NT2/D1 (cell line): ENCODE measurements at regions not wholly inside any gene's neighbourhood (a gene's known extent, or its start where the extent isn't known, plus 50 kb on each side); places are given as distances from the start of the nearest gene placed in this dataset.

ENCODE experiments used
- SUZ12 ChIP-seq: IDR thresholded peaks from 2 replicates; pipeline ENCODE4 v1.6.1; 2011; ENCODE audit not compliant: insufficient read length, insufficient read depth; ENCODE audit errors: extremely low read depth
- YY1 ChIP-seq: IDR thresholded peaks from 2 replicates; pipeline ENCODE4 v1.6.1; 2011; ENCODE audit not compliant: insufficient read length, insufficient read depth
- ZNF274 ChIP-seq: IDR thresholded peaks from 2 replicates; pipeline ENCODE4 v1.6.1; 2011; ENCODE audit warnings: mild to moderate bottlenecking, low read depth, low read length

GRCh38 chr2:103233691-103234090, 471.9 kb downstream of the TMEM182 start:
- TF ChIP-seq YY1 (no peak), ZNF274 (no peak), SUZ12 (no peak)
